Nephron (organoid): ENCODE measurements at regions not wholly inside any gene's neighbourhood (a gene's known extent, or its start where the extent isn't known, plus 50 kb on each side); places are given as distances from the start of the nearest gene placed in this dataset.

Experiments used
- H3K27ac Mint-ChIP-seq, 3 experiments: 2 replicates each; pipeline ENCODE4 v1.8.0; 2020; ENCODE audit warnings: mixed read lengths in 3 of 3, mild to moderate bottlenecking in 2 of 3, moderate library complexity in 1 of 3
- H3K27me3 Mint-ChIP-seq: 2 replicates; pipeline ENCODE4 v1.8.0; 2021; ENCODE audit warnings: low read depth, mild to moderate bottlenecking, moderate library complexity, mixed read lengths
- H3K36me3 Mint-ChIP-seq: 2 replicates; pipeline ENCODE4 v1.8.0; 2020; ENCODE audit warnings: low read depth, mixed read lengths
- H3K4me1 Mint-ChIP-seq: 2 replicates; pipeline ENCODE4 v1.8.0; 2020; ENCODE audit warnings: mixed read lengths
- H3K4me3 Mint-ChIP-seq, 3 experiments: 2 replicates each; pipeline ENCODE4 v1.8.0; 2020; ENCODE audit warnings: mild to moderate bottlenecking in 3 of 3, mixed read lengths in 3 of 3, moderate library complexity in 2 of 3
- H3K9me3 Mint-ChIP-seq: 2 replicates; pipeline ENCODE4 v1.8.0; 2020; ENCODE audit warnings: mixed read lengths
- CTCF ChIP-seq, 3 experiments: fragments of 200-600 bp; sonication (generic); IDR thresholded peaks; one replicate each; pipeline ENCODE4 v1.5.0; 2021; ENCODE audit warnings: antibody characterized with exemption in 3 of 3; ENCODE audit not compliant: unreplicated experiment in 3 of 3

- Mint-ChIP-seq H3K27ac (no peak overlapping the region), H3K27me3 (no peaks in the 10 kb centered on the region), H3K4me1 (peaks cover 1% of the 10 kb centered on the region), H3K36me3 (no peaks in the 10 kb centered on the region), H3K4me3 (no peak overlapping the region), H3K9me3 (peaks cover 5% of the 10 kb centered on the region)
- no peak for TF ChIP-seq CTCF (IDR thresholded peaks at IDR 0.05; ENCODE audit: unreplicated experiment in 3 of 3)
These were observed 365.3 kb upstream of the ZNF507 start for GRCh38 chr19:31979949-31980670.

DNA sequence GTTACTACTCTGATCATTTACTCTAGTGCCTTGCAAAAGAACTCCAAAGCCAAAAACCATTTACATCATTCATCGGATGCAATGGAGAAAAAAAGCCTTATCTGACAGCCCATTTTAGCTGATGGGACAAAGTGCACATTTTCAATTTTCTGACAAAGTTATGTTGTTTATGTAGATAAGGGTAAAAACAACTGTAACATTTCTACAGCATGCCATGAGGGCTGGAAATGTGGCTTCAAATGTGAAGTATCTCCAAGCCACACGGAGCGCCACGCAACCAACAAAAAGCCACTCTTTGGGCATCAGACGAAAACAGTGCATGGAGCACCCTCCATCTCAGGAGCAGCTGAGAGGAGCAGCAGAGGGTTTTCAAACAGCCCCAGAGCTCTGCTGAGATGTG lies 364.6 kb upstream of the ZNF507 start:
- no peak overlapping the region for H3K27ac Mint-ChIP-seq

DNA sequence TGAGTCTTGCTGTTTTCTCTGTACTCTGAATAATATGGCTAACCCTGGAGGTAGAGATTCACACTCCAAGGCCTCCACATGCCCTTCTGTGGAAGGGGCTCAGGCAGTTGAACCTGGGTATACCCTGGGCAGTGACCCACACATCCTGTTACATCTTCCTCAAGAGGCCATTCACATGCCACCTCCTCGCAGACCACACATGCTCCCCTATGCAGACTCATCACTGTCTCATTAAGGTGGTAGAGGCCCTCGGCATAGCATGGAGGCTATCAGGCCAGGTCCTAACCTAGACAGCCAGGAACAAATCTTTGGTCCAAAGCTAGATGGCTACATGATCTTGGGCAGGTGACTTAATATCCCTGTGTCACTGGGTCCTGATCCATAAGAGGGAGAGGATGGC lies 363.9 kb upstream of the ZNF507 start:
- Mint-ChIP-seq H3K27me3 (no peaks in the 10 kb centered on the region), H3K36me3 (no peaks in the 10 kb centered on the region), H3K4me1 (no peaks in the 10 kb centered on the region), H3K4me3 (no peak overlapping the region), H3K27ac (no peak overlapping the region), H3K9me3 (peaks cover 9% of the 10 kb centered on the region)
- TF ChIP-seq CTCF (IDR thresholded peaks at IDR 0.05; ENCODE audit: unreplicated experiment in 3 of 3), result no peak

More for the DNA sequence above, 364.6 kb upstream of the ZNF507 start:
- Mint-ChIP-seq H3K9me3 (peaks cover 7% of the 10 kb centered on the region), H3K36me3 (no peaks in the 10 kb centered on the region), H3K4me1 (no peaks in the 10 kb centered on the region), H3K4me3 (no peak overlapping the region), H3K27me3 (no peaks in the 10 kb centered on the region)
- TF ChIP-seq CTCF (IDR thresholded peaks at IDR 0.05; ENCODE audit: unreplicated experiment in 3 of 3), result no peak

GRCh38 chr19:31983647-31984046 lies 361.8 kb upstream of the ZNF507 start:
- H3K27ac Mint-ChIP-seq, result no peak overlapping the region
- H3K9me3 Mint-ChIP-seq, result peaks cover 13% of the 10 kb centered on the region
- H3K27me3 Mint-ChIP-seq, result no peaks in the 10 kb centered on the region
- H3K4me3 Mint-ChIP-seq, result no peak overlapping the region
- no peak for TF ChIP-seq CTCF (IDR thresholded peaks at IDR 0.05; ENCODE audit: unreplicated experiment in 3 of 3)
- H3K4me1 Mint-ChIP-seq, result no peaks in the 10 kb centered on the region
- no peaks in the 10 kb centered on the region for H3K36me3 Mint-ChIP-seq

DNA sequence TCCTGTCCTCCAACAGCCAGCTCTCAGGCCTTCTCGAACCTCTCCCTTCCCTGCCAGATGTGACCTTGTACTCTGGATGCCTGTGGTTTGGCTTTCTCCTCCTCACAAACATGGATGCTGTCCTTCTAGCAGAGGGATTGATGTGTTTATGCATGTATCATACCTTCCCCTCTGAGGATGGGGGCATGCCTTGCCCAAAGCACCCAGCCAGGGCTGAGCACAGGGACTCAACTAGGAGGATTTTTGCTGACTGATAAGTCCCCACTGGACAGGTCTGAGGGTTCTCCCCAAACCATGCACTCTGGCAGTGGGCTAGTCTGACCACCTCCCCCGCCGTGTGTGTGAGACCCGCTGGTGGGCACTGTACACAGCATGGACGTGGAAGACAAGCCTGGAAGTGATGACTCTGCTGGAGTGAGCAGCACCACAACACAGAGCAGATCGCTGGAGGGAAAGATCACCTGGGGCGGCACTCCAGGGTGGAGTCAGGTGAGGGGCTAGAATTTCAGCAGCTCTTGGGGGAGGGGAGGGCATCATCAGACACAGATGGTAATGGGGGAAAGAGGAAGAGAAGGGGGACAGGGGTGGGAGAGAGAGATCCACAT lies 360.3 kb upstream of the ZNF507 start:
- H3K4me1 Mint-ChIP-seq, result no peaks in the 10 kb centered on the region
- no peak for TF ChIP-seq CTCF (IDR thresholded peaks at IDR 0.05; ENCODE audit: unreplicated experiment in 3 of 3)
- peaks cover 13% of the 10 kb centered on the region for H3K9me3 Mint-ChIP-seq
- H3K27ac Mint-ChIP-seq, result no peak overlapping the region
- no peaks in the 10 kb centered on the region for H3K36me3 Mint-ChIP-seq
- H3K4me3 Mint-ChIP-seq, result no peak overlapping the region
- no peaks in the 10 kb centered on the region for H3K27me3 Mint-ChIP-seq

- Mint-ChIP-seq H3K36me3 (no peaks in the 10 kb centered on the region), H3K9me3 (peaks cover 13% of the 10 kb centered on the region), H3K4me1 (no peaks in the 10 kb centered on the region), H3K27me3 (no peaks in the 10 kb centered on the region), H3K4me3 (no peak overlapping the region), H3K27ac (no peak overlapping the region)
- no peak for TF ChIP-seq CTCF (IDR thresholded peaks at IDR 0.05; ENCODE audit: unreplicated experiment in 3 of 3)
These were observed 358.5 kb upstream of the ZNF507 start for GRCh38 chr19:31986951-31987350.
